ENCODE measurements at regions not wholly inside any gene's neighbourhood (a gene's known extent, or its start where the extent isn't known, plus 50 kb on each side); places are given as distances from the start of the nearest gene placed in this dataset.

DNA sequence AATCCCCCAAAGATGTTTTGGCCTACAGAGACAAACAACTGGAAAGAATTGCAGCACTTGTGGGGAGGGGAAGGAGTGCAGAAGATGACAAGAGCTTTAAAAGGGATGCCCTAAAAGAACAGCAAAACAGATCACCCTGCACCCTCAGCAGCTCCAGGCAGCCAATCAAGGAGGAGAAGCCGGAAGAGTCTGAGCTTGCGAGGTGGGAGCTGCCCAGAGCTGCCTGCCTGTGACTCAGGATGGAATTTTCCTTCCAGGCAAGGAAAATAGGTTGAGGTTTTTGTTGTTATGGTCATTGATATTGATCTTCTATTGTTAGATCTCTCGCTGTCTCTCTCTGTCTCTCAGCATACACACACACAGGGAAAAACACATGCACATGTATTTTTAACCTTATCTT, 70.3 kb upstream of the MAP1B start:
- H3K9me3 Mint-ChIP-seq: no peaks in the 10 kb centered on the region
- H3K4me1 Mint-ChIP-seq: peaks cover 77% of the 10 kb centered on the region
- TF ChIP-seq, protein P1, sequence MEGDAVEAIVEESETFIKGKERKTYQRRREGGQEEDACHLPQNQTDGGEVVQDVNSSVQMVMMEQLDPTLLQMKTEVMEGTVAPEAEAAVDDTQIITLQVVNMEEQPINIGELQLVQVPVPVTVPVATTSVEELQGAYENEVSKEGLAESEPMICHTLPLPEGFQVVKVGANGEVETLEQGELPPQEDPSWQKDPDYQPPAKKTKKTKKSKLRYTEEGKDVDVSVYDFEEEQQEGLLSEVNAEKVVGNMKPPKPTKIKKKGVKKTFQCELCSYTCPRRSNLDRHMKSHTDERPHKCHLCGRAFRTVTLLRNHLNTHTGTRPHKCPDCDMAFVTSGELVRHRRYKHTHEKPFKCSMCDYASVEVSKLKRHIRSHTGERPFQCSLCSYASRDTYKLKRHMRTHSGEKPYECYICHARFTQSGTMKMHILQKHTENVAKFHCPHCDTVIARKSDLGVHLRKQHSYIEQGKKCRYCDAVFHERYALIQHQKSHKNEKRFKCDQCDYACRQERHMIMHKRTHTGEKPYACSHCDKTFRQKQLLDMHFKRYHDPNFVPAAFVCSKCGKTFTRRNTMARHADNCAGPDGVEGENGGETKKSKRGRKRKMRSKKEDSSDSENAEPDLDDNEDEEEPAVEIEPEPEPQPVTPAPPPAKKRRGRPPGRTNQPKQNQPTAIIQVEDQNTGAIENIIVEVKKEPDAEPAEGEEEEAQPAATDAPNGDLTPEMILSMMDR (IDR thresholded peaks at IDR 0.05): no peak
- peak overlapping the region; percentile 79 for H3K27ac Mint-ChIP-seq
- peaks cover 11% of the 10 kb centered on the region for H3K27me3 Mint-ChIP-seq (ENCODE audit: low read depth, poor library complexity)
- peak overlapping the region; percentile 27 for H3K4me3 Mint-ChIP-seq
- H3K36me3 Mint-ChIP-seq (ENCODE audit: low read depth): no peaks in the 10 kb centered on the region
- no peak for DNase-seq

DNA sequence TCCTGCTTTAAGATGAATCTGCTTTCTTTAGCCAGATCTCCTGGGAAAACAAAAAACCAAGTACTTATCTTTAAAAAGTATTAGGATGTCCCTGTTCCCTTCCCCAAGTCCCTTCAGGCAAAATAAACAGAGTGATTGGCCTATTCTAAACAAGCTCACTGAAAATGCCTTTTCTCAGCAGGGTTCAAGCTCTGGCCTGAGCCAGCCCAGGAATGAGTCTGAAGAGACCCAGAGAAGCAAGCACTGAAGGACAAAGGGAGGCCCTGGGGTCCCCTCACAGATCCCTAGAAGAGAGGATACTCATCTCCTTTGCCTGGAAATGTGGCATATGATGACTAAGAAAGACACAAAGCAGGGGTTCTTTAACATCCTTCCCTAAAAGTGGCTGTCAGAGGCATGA, 66.8 kb upstream of the MAP1B start:
- DNase-seq: no peak
- no peaks in the 10 kb centered on the region for H3K36me3 Mint-ChIP-seq (ENCODE audit: low read depth)
- H3K4me1 Mint-ChIP-seq: peaks cover 45% of the 10 kb centered on the region
- no peaks in the 10 kb centered on the region for H3K9me3 Mint-ChIP-seq
- no peak overlapping the region for H3K4me3 Mint-ChIP-seq
- TF ChIP-seq, protein P1 (IDR thresholded peaks at IDR 0.05): no peak
- H3K27ac Mint-ChIP-seq: no peak overlapping the region
- peaks cover 23% of the 10 kb centered on the region for H3K27me3 Mint-ChIP-seq (ENCODE audit: low read depth, poor library complexity)

DNA sequence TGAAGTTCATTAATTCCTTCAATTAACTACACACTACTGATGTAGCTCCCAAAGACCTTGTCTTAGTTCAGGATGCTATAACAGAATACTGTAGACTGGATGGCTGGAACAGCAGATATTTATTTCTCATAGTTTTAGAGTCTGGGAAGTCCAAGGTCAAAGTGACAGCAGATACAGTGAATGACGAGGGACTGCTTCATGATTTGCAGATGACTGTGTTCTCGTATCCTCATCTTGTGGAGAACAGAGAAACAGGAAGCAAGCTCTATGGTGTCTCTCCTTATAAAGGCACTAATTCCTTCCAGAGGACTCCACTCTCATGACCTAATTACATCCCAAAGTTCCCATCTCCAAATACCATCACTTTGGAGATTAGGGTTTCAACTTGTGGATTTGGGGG, 65.6 kb upstream of the MAP1B start:
- no peak overlapping the region for H3K27ac Mint-ChIP-seq
- peaks cover 23% of the 10 kb centered on the region for H3K27me3 Mint-ChIP-seq (ENCODE audit: low read depth, poor library complexity)
- no peak for DNase-seq
- TF ChIP-seq, protein P1 (IDR thresholded peaks at IDR 0.05): no peak
- H3K4me1 Mint-ChIP-seq: peaks cover 36% of the 10 kb centered on the region
- H3K4me3 Mint-ChIP-seq: no peak overlapping the region
- no peaks in the 10 kb centered on the region for H3K9me3 Mint-ChIP-seq
- H3K36me3 Mint-ChIP-seq (ENCODE audit: low read depth): no peaks in the 10 kb centered on the region

DNA sequence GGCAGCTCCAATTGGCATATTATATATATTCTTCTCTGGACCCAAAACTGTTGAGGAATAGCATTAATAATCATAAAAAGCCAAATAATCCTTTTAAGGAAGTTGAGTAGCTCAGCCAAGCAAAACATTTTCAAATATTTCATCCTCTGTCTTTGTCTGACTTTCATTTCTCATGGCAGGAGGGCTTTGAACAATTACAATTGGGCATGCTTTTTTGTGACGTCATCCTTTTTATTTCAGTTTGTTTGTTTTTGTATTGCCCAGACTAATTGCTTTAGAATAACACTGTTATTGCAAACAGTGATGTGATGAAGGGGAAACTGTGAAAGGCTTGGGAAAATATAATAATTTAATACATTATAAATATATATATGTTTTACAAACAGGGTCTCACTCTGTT, 65.2 kb upstream of the MAP1B start:
- TF ChIP-seq, protein P1 (IDR thresholded peaks at IDR 0.05): no peak
- DNase-seq: no peak
- H3K27ac Mint-ChIP-seq: no peak overlapping the region
- no peaks in the 10 kb centered on the region for H3K36me3 Mint-ChIP-seq (ENCODE audit: low read depth)
- peaks cover 1% of the 10 kb centered on the region for H3K9me3 Mint-ChIP-seq
- H3K4me3 Mint-ChIP-seq: no peak overlapping the region
- H3K27me3 Mint-ChIP-seq (ENCODE audit: low read depth, poor library complexity): peaks cover 23% of the 10 kb centered on the region
- H3K4me1 Mint-ChIP-seq: peaks cover 32% of the 10 kb centered on the region

DNA sequence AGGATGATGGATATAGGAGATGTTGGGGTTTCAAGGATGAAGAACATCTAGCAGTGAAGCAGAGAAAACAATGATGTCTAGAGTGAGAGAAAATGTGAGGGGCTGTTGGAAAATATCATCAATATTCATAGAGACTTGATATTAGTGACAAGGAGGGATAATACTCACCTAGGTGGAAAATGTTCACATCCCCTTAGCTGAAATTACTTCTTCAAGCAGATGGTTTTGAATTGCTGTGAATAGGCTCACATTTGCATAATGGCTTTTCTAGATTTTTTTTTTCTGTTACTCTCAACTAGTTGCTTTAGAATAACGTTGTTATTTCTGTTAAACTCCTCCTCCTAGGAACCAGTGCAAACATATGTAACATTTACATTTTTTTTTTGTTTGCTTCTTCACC, 61.6 kb upstream of the MAP1B start:
- DNase-seq: no peak
- H3K27ac Mint-ChIP-seq: no peak overlapping the region

DNA sequence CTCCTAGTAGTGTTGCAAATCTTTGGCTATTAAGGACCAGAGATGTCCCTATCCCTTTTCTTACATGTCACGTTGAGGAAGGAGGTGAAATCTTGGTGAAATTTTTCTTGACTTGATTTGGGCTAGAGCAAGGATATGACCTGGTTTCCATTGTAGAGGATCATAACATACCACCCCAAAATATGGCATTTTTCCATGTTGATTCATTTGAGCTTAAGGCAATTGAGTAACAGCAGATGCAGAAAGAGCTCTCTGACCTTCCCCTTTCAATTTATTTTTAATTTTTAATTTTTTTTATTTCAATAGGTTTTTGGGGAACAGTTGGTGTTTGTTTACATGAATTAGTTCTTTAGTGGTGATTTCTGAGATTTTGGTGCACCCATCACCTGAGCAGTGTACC, 61.2 kb upstream of the MAP1B start:
- H3K4me1 Mint-ChIP-seq: no peaks in the 10 kb centered on the region
- peaks cover 14% of the 10 kb centered on the region for H3K27me3 Mint-ChIP-seq (ENCODE audit: low read depth, poor library complexity)
- no peaks in the 10 kb centered on the region for H3K36me3 Mint-ChIP-seq (ENCODE audit: low read depth)
- peaks cover 9% of the 10 kb centered on the region for H3K9me3 Mint-ChIP-seq
- TF ChIP-seq, protein P1 (IDR thresholded peaks at IDR 0.05): no peak
- DNase-seq: no peak
- H3K27ac Mint-ChIP-seq: no peak overlapping the region
- H3K4me3 Mint-ChIP-seq: no peak overlapping the region

More for the DNA sequence above, 61.6 kb upstream of the MAP1B start:
- no peaks in the 10 kb centered on the region for H3K36me3 Mint-ChIP-seq (ENCODE audit: low read depth)
- TF ChIP-seq, protein P1 (IDR thresholded peaks at IDR 0.05): no peak
- H3K4me1 Mint-ChIP-seq: no peaks in the 10 kb centered on the region
- H3K9me3 Mint-ChIP-seq: peaks cover 9% of the 10 kb centered on the region
- peaks cover 14% of the 10 kb centered on the region for H3K27me3 Mint-ChIP-seq (ENCODE audit: low read depth, poor library complexity)
- no peak overlapping the region for H3K4me3 Mint-ChIP-seq

Measured in nephron progenitor cell (in vitro differentiated cells).